ENCODE measurements at regions not wholly inside any gene's neighbourhood (a gene's known extent, or its start where the extent isn't known, plus 50 kb on each side); places are given as distances from the start of the nearest gene placed in this dataset.

- DNase-seq, result no peak
- peaks cover 0 to 7% (median 3%) of the 10 kb centered on the region in 4 donors for H3K4me1 ChIP-seq
- H3K4me3 ChIP-seq, result no peak overlapping the region
- H3K27me3 ChIP-seq, result no peaks in the 10 kb centered on the region
- H3K36me3 ChIP-seq, result no peaks in the 10 kb centered on the region
- no peak overlapping the region for H3K27ac ChIP-seq
- H3K9me3 ChIP-seq, result no peaks in the 10 kb centered on the region
- TF ChIP-seq, protein P1, sequence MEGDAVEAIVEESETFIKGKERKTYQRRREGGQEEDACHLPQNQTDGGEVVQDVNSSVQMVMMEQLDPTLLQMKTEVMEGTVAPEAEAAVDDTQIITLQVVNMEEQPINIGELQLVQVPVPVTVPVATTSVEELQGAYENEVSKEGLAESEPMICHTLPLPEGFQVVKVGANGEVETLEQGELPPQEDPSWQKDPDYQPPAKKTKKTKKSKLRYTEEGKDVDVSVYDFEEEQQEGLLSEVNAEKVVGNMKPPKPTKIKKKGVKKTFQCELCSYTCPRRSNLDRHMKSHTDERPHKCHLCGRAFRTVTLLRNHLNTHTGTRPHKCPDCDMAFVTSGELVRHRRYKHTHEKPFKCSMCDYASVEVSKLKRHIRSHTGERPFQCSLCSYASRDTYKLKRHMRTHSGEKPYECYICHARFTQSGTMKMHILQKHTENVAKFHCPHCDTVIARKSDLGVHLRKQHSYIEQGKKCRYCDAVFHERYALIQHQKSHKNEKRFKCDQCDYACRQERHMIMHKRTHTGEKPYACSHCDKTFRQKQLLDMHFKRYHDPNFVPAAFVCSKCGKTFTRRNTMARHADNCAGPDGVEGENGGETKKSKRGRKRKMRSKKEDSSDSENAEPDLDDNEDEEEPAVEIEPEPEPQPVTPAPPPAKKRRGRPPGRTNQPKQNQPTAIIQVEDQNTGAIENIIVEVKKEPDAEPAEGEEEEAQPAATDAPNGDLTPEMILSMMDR (IDR thresholded peaks at IDR 0.05), result no peak
- intact Hi-C loops (cut with DNase I; ENCODE audit: low total_unique reads), result no loop called here
Observed at GRCh38 chr3:65110661-65111060, 422.9 kb upstream of the ADAMTS9 start.

GRCh38 chr3:65109966-65110500 lies 422.2 kb upstream of the ADAMTS9 start:
- H3K36me3 ChIP-seq, result no peaks in the 10 kb centered on the region
- no peaks in the 10 kb centered on the region for H3K9me3 ChIP-seq
- intact Hi-C loops (cut with DNase I; ENCODE audit: low total_unique reads), result no loop called here
- H3K27ac ChIP-seq, result no peak overlapping the region
- H3K4me1 ChIP-seq, result peaks cover 0 to 7% (median 3%) of the 10 kb centered on the region in 4 donors
- no peaks in the 10 kb centered on the region for H3K27me3 ChIP-seq
- TF ChIP-seq, protein P1 (IDR thresholded peaks at IDR 0.05), result no peak
- no peak for DNase-seq
- H3K4me3 ChIP-seq, result no peak overlapping the region

- DNase-seq, result no peak
- TF ChIP-seq, protein P1 (IDR thresholded peaks at IDR 0.05), result no peak
- Histone ChIP-seq H3K4me1 (peaks cover 0 to 7% (median 3%) of the 10 kb centered on the region in 4 donors), H3K4me3 (no peak overlapping the region), H3K27ac (no peak overlapping the region), H3K27me3 (no peaks in the 10 kb centered on the region), H3K9me3 (no peaks in the 10 kb centered on the region), H3K36me3 (no peaks in the 10 kb centered on the region)
- intact Hi-C loops (cut with DNase I; ENCODE audit: low total_unique reads), result no loop called here
Observed at GRCh38 chr3:65107174-65107573, 419.4 kb upstream of the ADAMTS9 start.

GRCh38 chr3:65101450-65101849 lies 413.6 kb upstream of the ADAMTS9 start:
- H3K9me3 ChIP-seq, result no peaks in the 10 kb centered on the region
- DNase-seq, result no peak
- no peaks in the 10 kb centered on the region for H3K27me3 ChIP-seq
- H3K4me3 ChIP-seq, result no peak overlapping the region
- no peaks in the 10 kb centered on the region for H3K36me3 ChIP-seq
- H3K4me1 ChIP-seq, result no peaks in the 10 kb centered on the region
- TF ChIP-seq, protein P1 (IDR thresholded peaks at IDR 0.05), result no peak
- H3K27ac ChIP-seq, result no peak overlapping the region
- intact Hi-C loops (cut with DNase I; ENCODE audit: low total_unique reads), result no loop called here

DNA sequence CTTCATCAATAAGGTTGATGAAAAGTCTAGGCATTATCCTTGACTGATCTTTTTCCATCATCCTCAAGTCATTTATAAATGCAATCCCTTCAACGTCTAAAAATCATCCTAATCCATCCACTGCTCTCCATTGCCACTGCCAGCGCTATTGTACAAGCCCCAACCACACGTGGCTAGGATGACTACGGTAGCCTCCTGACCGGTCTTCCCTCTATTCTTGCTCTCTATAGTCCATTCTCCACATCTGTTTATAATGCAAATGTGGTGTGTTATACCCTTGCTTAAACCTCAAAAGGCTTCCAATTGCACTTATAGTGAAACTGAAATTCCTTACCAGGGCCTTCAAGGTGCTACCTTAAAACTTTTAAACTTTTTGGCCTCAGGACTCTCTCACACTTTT lies 410.6 kb upstream of the ADAMTS9 start:
- no peak for DNase-seq
- Histone ChIP-seq H3K4me3 (no peak overlapping the region), H3K9me3 (no peaks in the 10 kb centered on the region), H3K27ac (no peak overlapping the region), H3K36me3 (no peaks in the 10 kb centered on the region), H3K27me3 (no peaks in the 10 kb centered on the region), H3K4me1 (no peaks in the 10 kb centered on the region)
- TF ChIP-seq, protein P1 (IDR thresholded peaks at IDR 0.05), result no peak
- intact Hi-C loops (cut with DNase I; ENCODE audit: low total_unique reads), result no loop called here

Data from tibial artery (tissue), 4 donors.